ENCODE measurements at regions not wholly inside any gene's neighbourhood (a gene's known extent, or its start where the extent isn't known, plus 50 kb on each side); places are given as distances from the start of the nearest gene placed in this dataset.

DNA sequence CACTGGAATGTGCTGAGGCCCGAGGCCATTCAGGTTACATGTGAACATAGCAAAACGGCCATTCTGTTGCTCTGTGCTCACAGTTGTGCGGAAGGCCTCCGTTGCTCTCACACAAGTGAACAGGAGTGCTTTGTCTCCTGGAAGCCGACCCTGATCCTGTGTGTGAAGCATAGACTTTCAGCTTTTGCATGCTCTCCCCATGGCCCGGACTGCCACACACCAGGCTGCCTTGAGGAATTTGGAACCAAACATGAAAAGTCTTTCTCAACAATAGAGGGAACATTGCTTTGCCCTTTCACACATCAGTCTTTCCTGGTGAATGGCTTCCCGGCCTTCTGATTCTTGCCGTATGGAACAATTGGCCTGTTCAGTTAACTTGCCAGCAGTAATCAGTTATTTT lies 154.8 kb upstream of the LRIG1 start (continued):
- TF ChIP-seq, protein P1, sequence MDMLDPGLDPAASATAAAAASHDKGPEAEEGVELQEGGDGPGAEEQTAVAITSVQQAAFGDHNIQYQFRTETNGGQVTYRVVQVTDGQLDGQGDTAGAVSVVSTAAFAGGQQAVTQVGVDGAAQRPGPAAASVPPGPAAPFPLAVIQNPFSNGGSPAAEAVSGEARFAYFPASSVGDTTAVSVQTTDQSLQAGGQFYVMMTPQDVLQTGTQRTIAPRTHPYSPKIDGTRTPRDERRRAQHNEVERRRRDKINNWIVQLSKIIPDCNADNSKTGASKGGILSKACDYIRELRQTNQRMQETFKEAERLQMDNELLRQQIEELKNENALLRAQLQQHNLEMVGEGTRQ (IDR thresholded peaks at IDR 0.05; ENCODE audit: low read length) = no peak

All from H1 (cell line).